Stimulated activated CD4-positive, alpha-beta T cell treated with anti-CD3 and anti-CD28 coated beads, Interleukin-1b, Interleukin-23, amount 100 ng/mL, for 4 hours (primary cell): ENCODE measurements at regions not wholly inside any gene's neighbourhood (a gene's known extent, or its start where the extent isn't known, plus 50 kb on each side); places are given as distances from the start of the nearest gene placed in this dataset.
"Not testable (repeated sequence)": the region's sequence is repeated elsewhere in the genome, so short reads cannot be mapped to it uniquely, and the experiment has no call there.

Experiments
- DNase-seq, 2 donors: peaks; one replicate each; pipeline ENCODE4 v3.0.0-alpha.2; 2020; ENCODE audit warnings: low read depth in 2 of 2

- peak; percentile 34 to 49 for DNase-seq
Observed at GRCh38 chr2:174697255-174697654, 67.0 kb downstream of the CHRNA1 start.

GRCh38 chr2:174694920-174695319 is 69.4 kb downstream of the CHRNA1 start:
- no peak for DNase-seq

DNA sequence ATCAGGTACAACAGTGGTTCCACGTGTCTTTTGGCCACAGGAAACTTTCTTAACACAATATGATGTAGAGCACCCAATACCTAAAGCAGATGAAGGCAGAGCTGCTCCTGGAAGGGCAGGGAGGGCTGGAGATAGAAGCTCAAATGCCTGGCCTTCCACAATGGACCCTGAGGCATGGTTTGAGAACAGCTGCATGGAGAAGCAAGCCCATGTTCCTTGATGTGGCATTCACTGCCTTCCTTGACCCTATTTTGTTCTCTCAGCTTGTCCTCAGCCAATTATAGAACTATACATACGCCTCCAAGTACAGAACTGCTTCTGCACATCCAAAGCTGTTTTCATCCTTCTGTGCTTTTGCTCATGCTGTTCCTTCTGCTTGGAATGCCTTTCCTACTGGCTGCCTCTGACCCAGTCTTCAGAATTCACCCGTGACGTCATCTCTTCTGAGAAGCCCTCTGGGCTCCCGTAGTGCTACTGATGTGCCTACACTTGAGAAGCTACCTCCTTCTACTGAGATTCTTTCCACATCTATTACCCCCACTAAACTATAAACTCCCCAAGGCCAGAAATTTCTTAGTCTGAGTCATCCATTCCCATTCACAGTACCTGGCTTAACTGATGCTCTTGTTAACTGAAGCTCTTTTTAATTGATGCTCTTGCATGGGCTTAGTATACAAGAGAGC is 69.9 kb downstream of the CHRNA1 start:
- DNase-seq = no peak

GRCh38 chr2:174693344-174693743 is 70.9 kb downstream of the CHRNA1 start:
- DNase-seq = no peak

DNA sequence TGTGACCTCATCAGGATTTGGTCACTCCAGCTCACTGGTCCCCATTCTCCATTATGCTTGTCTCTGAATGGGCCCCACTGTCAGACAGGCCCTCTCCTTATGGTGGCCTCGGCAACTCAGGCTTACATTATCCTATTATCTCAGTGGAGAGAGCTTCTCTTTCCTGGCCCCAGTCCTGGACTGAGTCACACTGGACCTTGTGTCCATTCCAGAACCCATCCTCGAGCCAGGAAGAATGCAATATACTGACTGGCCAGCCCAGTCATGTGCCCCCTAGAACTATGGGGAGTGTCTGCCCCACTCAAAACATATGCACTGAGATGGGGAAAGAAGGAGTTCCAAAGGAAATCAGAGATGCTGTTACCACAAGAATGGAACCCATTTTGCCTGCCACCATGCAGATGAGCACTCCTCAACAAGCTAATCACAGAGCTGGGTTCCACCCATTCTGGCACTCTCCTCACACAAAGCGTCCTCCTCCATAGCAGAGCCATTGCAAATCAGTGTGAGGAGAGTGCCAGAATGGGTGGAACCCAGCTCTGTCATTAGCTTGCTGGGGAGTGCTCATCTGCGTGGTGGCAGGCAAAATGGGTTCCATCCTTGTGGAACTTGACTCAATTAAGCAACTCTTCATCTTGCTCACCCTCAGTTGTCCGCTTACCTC is 71.9 kb downstream of the CHRNA1 start:
- no peak for DNase-seq

- DNase-seq = no peak
Observed at GRCh38 chr2:174691201-174691779, 73.0 kb downstream of the CHRNA1 start.

DNA sequence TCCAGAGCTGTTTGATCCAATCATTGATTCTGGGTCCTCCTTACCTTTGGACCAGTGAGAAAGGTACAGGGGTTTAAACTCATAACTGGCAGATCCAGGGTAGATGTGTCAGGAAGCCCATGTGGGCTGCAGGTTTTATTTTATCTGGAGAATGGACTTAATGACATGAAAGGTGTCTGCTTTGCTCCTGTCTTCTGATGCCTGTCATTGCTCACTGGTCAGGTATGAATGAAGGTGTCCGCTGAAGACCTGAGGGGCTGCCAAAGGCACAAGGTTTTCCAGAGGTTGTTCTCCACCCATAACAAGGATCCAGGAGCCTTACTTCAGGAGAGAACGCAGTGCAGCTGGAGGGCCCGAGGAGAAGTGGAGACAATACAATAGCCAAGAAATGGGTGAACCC is 74.2 kb downstream of the CHRNA1 start:
- no peak for DNase-seq

GRCh38 chr2:174688079-174688478 is 76.2 kb downstream of the CHRNA1 start:
- DNase-seq = no peak

DNA sequence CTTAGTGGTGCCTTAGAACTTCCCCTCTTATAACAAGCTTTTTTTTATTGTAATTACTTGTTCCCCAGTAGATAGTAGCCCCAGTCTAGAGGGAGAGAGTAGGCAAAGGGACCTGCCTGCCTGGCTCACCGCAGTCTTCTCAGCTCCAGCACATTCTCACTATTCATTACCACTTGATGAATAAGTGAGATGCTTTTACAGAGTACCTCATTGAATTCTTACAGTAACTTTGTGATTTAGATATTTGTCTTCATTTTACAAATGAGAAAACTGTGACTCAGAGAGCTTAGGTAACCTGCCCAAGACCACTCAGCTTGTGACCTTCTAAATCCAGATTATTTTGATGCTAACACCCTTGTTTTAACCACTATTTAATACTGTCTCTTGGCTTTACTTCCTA is 77.8 kb downstream of the CHRNA1 start:
- no peak for DNase-seq

GRCh38 chr2:174683392-174683759 is 80.9 kb downstream of the CHRNA1 start:
- no peak for DNase-seq

GRCh38 chr2:174682578-174683391 is 81.5 kb downstream of the CHRNA1 start:
- peak; percentile 45 to 52 for DNase-seq

- DNase-seq = peak in 1 of 2 donors; percentile 37
Observed at GRCh38 chr2:174682007-174682577, 82.2 kb downstream of the CHRNA1 start.

DNA sequence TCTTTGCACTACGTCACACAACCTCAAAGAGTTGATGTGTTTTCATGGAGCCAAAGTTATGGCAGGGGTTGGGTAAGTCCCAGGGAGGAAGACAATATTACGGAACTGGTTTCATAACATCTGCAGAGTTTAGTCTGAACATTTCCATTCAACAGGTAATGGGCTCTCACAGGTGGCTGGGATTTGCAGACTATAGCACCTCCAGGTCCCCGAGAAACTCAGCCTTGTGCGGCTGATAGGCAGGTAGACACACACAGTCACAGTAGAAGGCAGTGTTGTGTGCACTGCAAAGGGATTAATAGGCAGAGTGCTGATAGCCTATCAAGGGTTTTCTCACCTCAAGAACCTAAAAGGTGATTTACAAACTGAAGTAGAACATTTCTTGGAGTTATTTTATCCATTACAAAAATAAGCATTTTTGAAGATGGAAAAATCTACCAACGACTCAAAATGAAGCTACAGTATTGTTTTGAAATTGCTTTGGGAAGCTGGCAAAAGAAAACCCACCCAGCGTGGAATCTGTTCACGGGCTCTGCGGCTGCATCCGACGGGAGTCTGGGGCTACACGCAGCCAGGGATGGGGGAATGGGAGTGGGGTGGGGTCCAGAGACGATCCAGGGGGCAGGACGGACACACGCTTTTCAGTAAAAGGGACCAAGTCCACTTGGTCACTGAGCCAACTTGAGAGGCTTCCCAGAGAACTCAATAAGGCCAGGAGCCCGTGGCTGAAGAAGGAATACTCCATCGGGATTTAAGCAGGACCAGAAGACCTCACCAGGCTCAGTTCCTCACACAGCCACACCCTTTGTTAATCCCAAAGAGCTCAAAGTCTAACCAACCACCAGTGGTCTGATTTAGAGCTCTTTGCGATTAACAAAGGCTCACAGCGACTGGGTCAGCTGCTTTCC is 82.9 kb downstream of the CHRNA1 start:
- DNase-seq = no peak

GRCh38 chr2:174680221-174680620 is 82.6 kb upstream of the WIPF1 start:
- no peak for DNase-seq

DNA sequence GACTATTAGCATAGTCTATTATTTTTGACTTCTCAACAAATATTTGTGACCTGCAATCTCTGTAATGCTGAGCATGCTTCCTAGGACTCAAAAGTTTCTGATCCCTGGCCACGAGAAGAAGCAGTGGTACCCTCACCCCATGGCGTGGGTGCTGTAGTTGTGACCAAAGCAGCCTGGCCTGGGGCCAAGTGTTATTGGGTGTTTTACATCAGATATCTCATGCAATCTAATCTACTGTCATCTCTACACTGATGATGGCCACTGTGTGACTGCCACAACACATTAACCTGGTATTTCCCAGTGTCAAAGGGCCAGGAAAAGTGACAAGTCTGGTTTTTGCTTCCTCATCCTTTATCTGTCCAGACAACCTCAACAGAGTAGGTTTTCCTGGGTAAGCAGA is 80.8 kb upstream of the WIPF1 start:
- no peak for DNase-seq

DNA sequence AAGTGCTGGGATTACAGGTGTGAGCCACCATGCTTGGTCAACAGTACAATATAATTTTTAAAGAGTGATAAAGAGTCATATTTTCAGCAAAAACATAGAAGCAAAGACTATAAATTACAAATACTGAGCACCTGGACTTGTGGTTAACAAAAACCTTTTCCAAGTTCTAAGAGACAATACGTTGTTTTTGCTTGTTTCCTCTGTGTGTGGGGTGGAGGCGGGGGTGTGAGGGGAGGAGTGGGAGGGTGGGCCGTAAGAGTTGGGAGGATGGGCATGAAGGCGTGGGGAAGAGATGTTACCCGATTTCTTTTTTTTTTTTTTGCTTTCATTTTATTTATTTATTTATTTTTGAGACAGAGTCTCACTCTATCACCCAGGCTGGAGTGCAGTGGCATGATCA is 78.0 kb upstream of the WIPF1 start:
- DNase-seq = no peak

GRCh38 chr2:174673876-174674275 is 76.3 kb upstream of the WIPF1 start:
- DNase-seq = no peak

DNA sequence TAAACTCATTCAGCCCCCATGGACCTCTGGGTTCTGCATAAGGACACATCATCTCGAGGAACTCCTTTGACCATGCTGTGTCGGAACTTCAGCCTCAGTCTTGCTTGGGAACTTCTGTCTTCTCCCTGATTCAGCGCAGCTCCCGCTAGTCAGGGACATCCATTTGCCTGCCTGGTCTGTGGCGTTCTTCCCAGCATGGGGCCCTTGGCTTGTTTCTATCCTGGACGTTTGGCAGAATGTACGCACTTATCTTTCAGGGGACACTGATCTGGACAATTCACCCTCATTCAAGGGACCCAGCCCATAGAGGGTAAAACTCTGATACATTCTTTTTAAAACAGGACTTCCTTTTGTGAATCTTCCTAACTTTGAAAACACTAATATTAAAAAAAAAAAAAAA is 75.8 kb upstream of the WIPF1 start:
- no peak for DNase-seq

DNA sequence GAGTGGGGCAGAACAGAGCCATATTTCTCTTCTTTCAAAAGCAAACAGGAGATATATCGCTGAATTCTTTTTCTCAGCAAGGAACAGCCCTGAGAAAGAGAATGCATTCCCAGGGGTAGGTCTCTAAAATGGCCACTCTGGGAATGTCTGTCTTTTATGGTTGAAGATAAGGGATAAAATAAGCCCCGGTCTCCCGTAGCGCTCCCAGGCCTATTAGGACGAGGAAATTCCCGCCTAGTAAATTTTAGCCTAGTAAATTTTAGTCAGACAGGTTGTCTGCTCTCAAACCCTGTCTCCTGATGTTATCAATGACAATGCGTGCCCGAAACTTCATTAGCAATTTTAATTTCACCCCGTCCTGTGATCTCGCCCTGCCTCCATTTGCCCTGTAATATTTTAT is 73.9 kb upstream of the WIPF1 start:
- not testable (repeated sequence) for DNase-seq

DNA sequence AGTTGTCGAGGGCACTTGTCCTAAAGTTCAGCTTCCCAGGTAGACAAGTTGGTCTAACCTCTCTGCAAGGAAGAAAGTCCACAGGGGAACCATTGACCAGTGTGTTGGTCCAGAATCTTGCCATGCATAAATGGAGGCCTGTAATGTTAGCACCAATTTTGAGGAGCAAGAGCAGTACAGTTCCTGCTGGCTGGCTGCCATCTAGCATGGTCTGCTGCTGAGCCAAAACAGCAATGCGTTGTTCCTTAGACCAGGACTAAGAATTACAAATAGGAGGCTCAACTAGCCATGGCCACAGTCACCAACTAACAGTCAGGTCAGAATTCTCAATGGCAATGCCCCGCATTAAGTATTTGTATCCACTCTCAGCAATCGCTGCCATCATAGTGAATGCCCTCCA is 72.8 kb upstream of the WIPF1 start:
- no peak for DNase-seq

GRCh38 chr2:174669336-174669735 is 71.7 kb upstream of the WIPF1 start:
- no peak for DNase-seq
